Liver (tissue), 8 donors: ENCODE measurements at regions not wholly inside any gene's neighbourhood (a gene's known extent, or its start where the extent isn't known, plus 50 kb on each side); places are given as distances from the start of the nearest gene placed in this dataset.

ENCODE experiments used
- DNase-seq: peaks from one replicate; pipeline ENCODE4 v3.0.0-alpha.2; 2017; ENCODE audit warnings: low spot score
- H3K27ac ChIP-seq, 2 donors: one replicate each; pipeline ENCODE4 v1.7.0; 2013; ENCODE audit warnings: inconsistent platforms in 2 of 2, low read length in 2 of 2, control low read depth in 1 of 2, low read depth in 1 of 2, mild to moderate bottlenecking in 1 of 2
- H3K27me3 ChIP-seq, 4 donors: one replicate each; pipeline versions ENCODE4 v1.6.1 to v1.7.0; 2013; ENCODE audit warnings: low read length in 3 of 4, inconsistent platforms in 1 of 4, mild to moderate bottlenecking in 1 of 4, moderate library complexity in 1 of 4; ENCODE audit not compliant: control insufficient read depth in 4 of 4, insufficient read depth in 4 of 4
- H3K36me3 ChIP-seq, 4 donors: one replicate each; pipeline versions ENCODE4 v1.6.1 to v1.7.0; 2013; ENCODE audit warnings: low read length in 3 of 4, mild to moderate bottlenecking in 3 of 4, low read depth in 1 of 4, moderate library complexity in 1 of 4; ENCODE audit not compliant: control insufficient read depth in 4 of 4, insufficient read depth in 3 of 4
- H3K4me1 ChIP-seq, 4 donors: one replicate each; pipeline versions ENCODE4 v1.6.1 to v1.7.0; 2013; ENCODE audit warnings: low read length in 3 of 4, mild to moderate bottlenecking in 3 of 4, moderate library complexity in 1 of 4; ENCODE audit not compliant: control insufficient read depth in 4 of 4, insufficient read depth in 4 of 4
- H3K4me3 ChIP-seq, 3 donors: one replicate each; pipeline versions ENCODE4 v1.6.1 to v1.7.0; 2013; ENCODE audit warnings: low read length in 3 of 3, control low read depth in 1 of 3, low read depth in 1 of 3, mild to moderate bottlenecking in 1 of 3
- H3K9ac ChIP-seq, 2 donors: one replicate each; pipeline ENCODE4 v1.7.0; 2013; ENCODE audit warnings: low read length in 2 of 2, mild to moderate bottlenecking in 2 of 2, moderate library complexity in 2 of 2, control low read depth in 1 of 2, low read depth in 1 of 2
- H3K9me3 ChIP-seq, 4 donors: one replicate each; pipeline versions ENCODE4 v1.6.1 to v1.7.0; 2013; ENCODE audit warnings: low read length in 3 of 4; ENCODE audit not compliant: control insufficient read depth in 4 of 4
- ATF3 ChIP-seq: IDR thresholded peaks from 2 replicates; pipeline ENCODE4 v1.6.1; 2016; ENCODE audit warnings: antibody characterized with exemption
- CTCF ChIP-seq: fragments of 150-350 bp; IDR thresholded peaks from 2 replicates; pipeline ENCODE4 v1.5.1; 2017; ENCODE audit warnings: improper control_type of control experiment, low read depth, low read length; ENCODE audit not compliant: missing input control
- EGR1 ChIP-seq, 2 donors: IDR thresholded peaks; 2 replicates each; pipeline ENCODE4 v1.6.1; 2016 to 2018; ENCODE audit warnings: antibody characterized with exemption in 2 of 2, low read depth in 2 of 2
- FOXA1 ChIP-seq: IDR thresholded peaks from 2 replicates; pipeline ENCODE4 v1.6.1; 2016; ENCODE audit warnings: antibody characterized with exemption
- FOXA2 ChIP-seq: IDR thresholded peaks from 2 replicates; pipeline ENCODE4 v1.6.1; 2016; ENCODE audit warnings: antibody characterized with exemption
- GABPA ChIP-seq, 2 donors: IDR thresholded peaks in 1 of 2; conservative IDR thresholded peaks in 1 of 2; 2 replicates each; pipeline ENCODE4 v1.6.1; 2016; ENCODE audit warnings: antibody characterized with exemption in 2 of 2, mild to moderate bottlenecking in 1 of 2, moderate library complexity in 1 of 2
- HNF4A ChIP-seq, 2 donors: conservative IDR thresholded peaks; 2 replicates each; pipeline ENCODE4 v1.6.1; 2016; ENCODE audit warnings: antibody characterized with exemption in 2 of 2, mild to moderate bottlenecking in 2 of 2
- HNF4G ChIP-seq: IDR thresholded peaks from 2 replicates; pipeline ENCODE4 v1.6.1; 2016; ENCODE audit warnings: antibody characterized with exemption
- JUND ChIP-seq, 2 donors: IDR thresholded peaks; 2 replicates each; pipeline ENCODE4 v1.6.1; 2016; ENCODE audit warnings: antibody characterized with exemption in 2 of 2
- MAX ChIP-seq: IDR thresholded peaks from 2 replicates; pipeline ENCODE4 v1.6.1; 2016; ENCODE audit warnings: antibody characterized with exemption
- NR2F2 ChIP-seq: IDR thresholded peaks from 2 replicates; pipeline ENCODE4 v1.6.1; 2016; ENCODE audit warnings: antibody characterized with exemption
- RAD21 ChIP-seq, 2 donors: IDR thresholded peaks; 2 replicates each; pipeline ENCODE4 v1.6.1; 2016; ENCODE audit warnings: antibody characterized with exemption in 2 of 2, mild to moderate bottlenecking in 2 of 2
- REST ChIP-seq: IDR thresholded peaks from 2 replicates; pipeline ENCODE4 v1.6.1; 2016; ENCODE audit warnings: antibody characterized with exemption, mild to moderate bottlenecking
- TAF1 ChIP-seq: conservative IDR thresholded peaks from 2 replicates; pipeline ENCODE4 v1.6.1; 2016; ENCODE audit warnings: antibody characterized with exemption, mild to moderate bottlenecking
- YY1 ChIP-seq: IDR thresholded peaks from 2 replicates; pipeline ENCODE4 v1.6.1; 2016; ENCODE audit warnings: antibody characterized with exemption, mild to moderate bottlenecking
- ZBTB33 ChIP-seq: IDR thresholded peaks from 2 replicates; pipeline ENCODE4 v1.6.1; 2016; ENCODE audit warnings: antibody characterized with exemption
- WGBS: extraction: QIAGEN DNeasy Blood & Tissue Kit; methylation state at CpG from one replicate; pipeline ENCODE4 v1.1.7; 2013; 5-methylcytosine and 5-hydroxymethylcytosine counted together
- donor health status: healthy.
- donor health status: healthy.
- donor health status: healthy.
- donor health status: healthy.
- donor health status: healthy.

- no peaks in the 10 kb centered on the region for H3K36me3 ChIP-seq
- no peak for TF ChIP-seq JUND (IDR thresholded peaks at IDR 0.05)
- TF ChIP-seq CTCF, result no peak
- no peak for TF ChIP-seq GABPA (IDR thresholded peaks at IDR 0.05 in 1 of 2, conservative IDR thresholded peaks at IDR 0.05 in 1 of 2)
- TF ChIP-seq FOXA2, result no peak
- no peak for TF ChIP-seq REST
- TF ChIP-seq TAF1, result no peak
- TF ChIP-seq EGR1 (IDR thresholded peaks at IDR 0.05; ENCODE audit: low read depth in 2 of 2), result no peak
- no peak for TF ChIP-seq HNF4A (conservative IDR thresholded peaks at IDR 0.05)
- no peak for TF ChIP-seq NR2F2
- TF ChIP-seq MAX, result no peak
- no peak for TF ChIP-seq HNF4G
- H3K9me3 ChIP-seq, result no peaks in the 10 kb centered on the region
- H3K27me3 ChIP-seq, result peaks cover 0 to 3% (median 1%) of the 10 kb centered on the region in 4 donors
- 69% methylated on average over 2 of the region's 2 CpGs for WGBS
- H3K4me1 ChIP-seq, result no peaks in the 10 kb centered on the region
- no peak overlapping the region for H3K9ac ChIP-seq
- no peak overlapping the region for H3K27ac ChIP-seq
- no peak overlapping the region for H3K4me3 ChIP-seq
- DNase-seq, result no peak
These were observed 195.1 kb upstream of the WDR11 start for GRCh38 chr10:120656107-120656506.

- H3K9ac ChIP-seq, result no peak overlapping the region
- no peak for DNase-seq
- H3K36me3 ChIP-seq, result no peaks in the 10 kb centered on the region
- H3K27me3 ChIP-seq, result peaks cover 0 to 2% (median 0%) of the 10 kb centered on the region in 4 donors
- H3K27ac ChIP-seq, result no peak overlapping the region
- H3K4me1 ChIP-seq, result no peaks in the 10 kb centered on the region
- H3K4me3 ChIP-seq, result no peak overlapping the region
- H3K9me3 ChIP-seq, result no peaks in the 10 kb centered on the region
- 33% methylated on average over 3 of the region's 3 CpGs for WGBS
- TF ChIP-seq MAX, result no peak
- TF ChIP-seq CTCF, result no peak
- no peak for TF ChIP-seq NR2F2
- no peak for TF ChIP-seq EGR1 (IDR thresholded peaks at IDR 0.05; ENCODE audit: low read depth in 2 of 2)
- no peak for TF ChIP-seq YY1
- no peak for TF ChIP-seq HNF4G
- TF ChIP-seq RAD21 (IDR thresholded peaks at IDR 0.05), result no peak
- no peak for TF ChIP-seq HNF4A (conservative IDR thresholded peaks at IDR 0.05)
- TF ChIP-seq ZBTB33, result no peak
- TF ChIP-seq FOXA2, result no peak
- TF ChIP-seq GABPA (IDR thresholded peaks at IDR 0.05 in 1 of 2, conservative IDR thresholded peaks at IDR 0.05 in 1 of 2), result no peak
- TF ChIP-seq ATF3, result no peak
- no peak for TF ChIP-seq TAF1
- no peak for TF ChIP-seq FOXA1
- TF ChIP-seq REST, result no peak
- TF ChIP-seq JUND (IDR thresholded peaks at IDR 0.05), result no peak
These were observed 193.8 kb upstream of the WDR11 start for GRCh38 chr10:120657371-120657770.
